IMR-90 (cell line): ENCODE measurements at regions not wholly inside any gene's neighbourhood (a gene's known extent, or its start where the extent isn't known, plus 50 kb on each side); places are given as distances from the start of the nearest gene placed in this dataset.

ENCODE experiments used
- ATAC-seq: fragments of 200-7000 bp; cut with Tn5 transposase; 2 replicates; pipeline ENCODE4 v1.9.1; 2020; ENCODE audit warnings: low read depth, mild to moderate bottlenecking, moderate library complexity
- BruUV-seq: library from RNA; stranded (reverse); fragments of 400-500 nt; replicated peaks from 2 replicates; lab custom pipeline; 2021; lab: Mats Ljungman, UMichigan
- CTCF ChIA-PET: fragments of 300-600 bp; formaldehyde crosslinking; extraction: SDS; loops from one replicate; lab custom pipeline; 2021; ENCODE audit warnings: antibody characterized with exemption; lab: Yijun Ruan, JAX
- POLR2A ChIA-PET: fragments of 300-600 bp; sonication (Branson Sonifier 250); formaldehyde crosslinking; loops from one replicate; lab custom pipeline; 2022; ENCODE audit warnings: antibody characterized with exemption; ENCODE audit not compliant: unreplicated experiment; lab: Charles Lee
- DNase-seq: peaks from one replicate; pipeline ENCODE4 v3.0.0; 2013
- H2AFZ ChIP-seq: replicated peaks from 2 replicates; pipeline ENCODE3; 2013; ENCODE audit warnings: low read length, mild to moderate bottlenecking; ENCODE audit not compliant: poor library complexity
- H2AK5ac ChIP-seq: 2 replicates; pipeline ENCODE4 v1.6.1; 2013; ENCODE audit warnings: low read depth, low read length, inconsistent platforms
- H2AK9ac ChIP-seq: replicated peaks from 2 replicates; pipeline ENCODE3; 2013; ENCODE audit warnings: mild to moderate bottlenecking, low read depth, low read length, moderate library complexity; ENCODE audit not compliant: poor library complexity
- H2BK120ac ChIP-seq: 2 replicates; pipeline ENCODE4 v1.6.1; 2013; ENCODE audit warnings: low read depth, low read length, inconsistent platforms
- H2BK15ac ChIP-seq: 3 replicates; pipeline ENCODE4 v1.6.1; 2013; ENCODE audit warnings: low read depth, low read length, inconsistent platforms
- H2BK20ac ChIP-seq: 2 replicates; pipeline ENCODE4 v1.6.1; 2013; ENCODE audit warnings: low read depth, mild to moderate bottlenecking, inconsistent platforms, low read length, moderate library complexity
- H2BK5ac ChIP-seq: 2 replicates; pipeline ENCODE4 v1.6.1; 2013; ENCODE audit warnings: mild to moderate bottlenecking, low read depth, low read length, inconsistent platforms; ENCODE audit not compliant: poor library complexity, severe bottlenecking
- H3K14ac ChIP-seq: replicated peaks from 2 replicates; pipeline ENCODE4 v1.6.1; 2013; ENCODE audit warnings: low read depth, low read length, inconsistent platforms
- H3K18ac ChIP-seq: 2 replicates; pipeline ENCODE4 v1.6.1; 2013; ENCODE audit warnings: low read depth, low read length, control low read depth
- H3K23ac ChIP-seq: 2 replicates; pipeline ENCODE4 v1.6.1; 2013; ENCODE audit warnings: low read depth, low read length, inconsistent platforms
- H3K27ac ChIP-seq: 2 replicates; pipeline ENCODE4 v1.5.1; 2013; ENCODE audit warnings: mild to moderate bottlenecking, control low read depth, low read length; ENCODE audit not compliant: insufficient read depth
- H3K27me3 ChIP-seq: 2 replicates; pipeline ENCODE4 v1.6.1; 2013; ENCODE audit warnings: low read length; ENCODE audit not compliant: control insufficient read depth, insufficient read depth
- H3K36me3 ChIP-seq: 2 replicates; pipeline ENCODE4 v1.6.1; 2013; ENCODE audit warnings: low read length, mixed read lengths; ENCODE audit not compliant: control insufficient read depth, insufficient read depth
- H3K4ac ChIP-seq: 2 replicates; pipeline ENCODE4 v1.6.1; 2013; ENCODE audit warnings: low read depth, low read length, inconsistent platforms
- H3K4me1 ChIP-seq: 2 replicates; pipeline ENCODE4 v1.6.1; 2013; ENCODE audit warnings: low read length, mixed read lengths; ENCODE audit not compliant: control insufficient read depth, insufficient read depth
- H3K4me2 ChIP-seq: 2 replicates; pipeline ENCODE4 v1.6.1; 2013; ENCODE audit warnings: low read depth, mild to moderate bottlenecking, control low read depth, low read length, moderate library complexity
- H3K4me3 ChIP-seq: 2 replicates; pipeline ENCODE4 v1.5.1; 2013; ENCODE audit warnings: low read depth, mild to moderate bottlenecking, control low read depth, low read length, moderate library complexity; ENCODE audit not compliant: insufficient read depth
- H3K56ac ChIP-seq: 2 replicates; pipeline ENCODE4 v1.6.1; 2013; ENCODE audit warnings: low read length, inconsistent platforms; ENCODE audit not compliant: insufficient read depth; ENCODE audit errors: extremely low read depth
- H3K79me1 ChIP-seq, 2 experiments: 2 replicates each; pipeline ENCODE4 v1.6.1; 2013; ENCODE audit warnings: low read length in 2 of 2, inconsistent platforms in 1 of 2, low read depth in 1 of 2
- H3K9ac ChIP-seq: 2 replicates; pipeline ENCODE4 v1.6.1; 2013; ENCODE audit warnings: low read depth, low read length, control low read depth
- H3K9me1 ChIP-seq: 2 replicates; pipeline ENCODE4 v1.6.1; 2013; ENCODE audit warnings: low read length, inconsistent platforms; ENCODE audit not compliant: insufficient read depth
- H3K9me3 ChIP-seq: 2 replicates; pipeline ENCODE4 v1.6.1; 2013; ENCODE audit warnings: low read length; ENCODE audit not compliant: control insufficient read depth, insufficient read depth
- H4K20me1 ChIP-seq: 2 replicates; pipeline ENCODE4 v1.6.1; 2013; ENCODE audit warnings: low read length, inconsistent platforms; ENCODE audit not compliant: insufficient read depth
- H4K5ac ChIP-seq: 2 replicates; pipeline ENCODE4 v1.6.1; 2013; ENCODE audit warnings: mild to moderate bottlenecking, low read depth, low read length, control low read depth
- H4K8ac ChIP-seq, 2 experiments: 2 replicates each; pipeline ENCODE4 v1.6.1; 2013; ENCODE audit warnings: low read depth in 2 of 2, low read length in 2 of 2, control low read depth in 1 of 2, inconsistent platforms in 1 of 2
- H4K91ac ChIP-seq: 2 replicates; pipeline ENCODE4 v1.6.1; 2013; ENCODE audit warnings: low read depth, low read length, inconsistent platforms; ENCODE audit not compliant: insufficient read depth
- CHD1 ChIP-seq: IDR thresholded peaks from 2 replicates; pipeline ENCODE4 v1.6.1; 2012; ENCODE audit warnings: low read depth, low read length, improper control_type of control experiment
- MAFK ChIP-seq: IDR thresholded peaks from 2 replicates; pipeline ENCODE4 v1.6.1; 2012; ENCODE audit warnings: low read depth, low read length, improper control_type of control experiment
- MAZ ChIP-seq: IDR thresholded peaks from 2 replicates; pipeline ENCODE4 v1.6.1; 2012; ENCODE audit warnings: low read depth, mild to moderate bottlenecking, low read length, improper control_type of control experiment, moderate library complexity, borderline replicate concordance
- MXI1 ChIP-seq: IDR thresholded peaks from 2 replicates; pipeline ENCODE4 v1.6.1; 2012; ENCODE audit warnings: low read depth, mild to moderate bottlenecking, low read length, moderate library complexity, borderline replicate concordance
- RCOR1 ChIP-seq: IDR thresholded peaks from 2 replicates; pipeline ENCODE4 v1.6.1; 2012; ENCODE audit warnings: mild to moderate bottlenecking, low read length, improper control_type of control experiment; ENCODE audit not compliant: insufficient replicate concordance
- RFX5 ChIP-seq: IDR thresholded peaks from 2 replicates; pipeline ENCODE4 v1.8.0; 2012; ENCODE audit warnings: low read depth, mild to moderate bottlenecking, low read length, moderate library complexity
- WGBS, 2 experiments: methylation state at CpG; one replicate each; pipeline versions ENCODE4 v1.1.5 to v1.1.7; 2013; ENCODE audit warnings: missing lambda C conversion rate in 2 of 2; ENCODE audit not compliant: insufficient read length in 1 of 2; ENCODE audit errors: extremely low coverage in 2 of 2; 5-methylcytosine and 5-hydroxymethylcytosine counted together
- dilution Hi-C: fragments of 300-500 bp; cut with HindIII; formaldehyde crosslinking; loops from one replicate; pipeline ENCODE4 v1.14.3; 2018; ENCODE audit warnings: low sequenced_read_pairs; ENCODE audit not compliant: unreplicated experiment
- in situ Hi-C: fragments of 300-500 bp; cut with MboI; formaldehyde crosslinking; loops from 3 replicates; pipeline ENCODE4 v1.14.3; 2019; ENCODE audit warnings: low sequenced_read_pairs, inconsistent platforms, mixed read lengths
- intact Hi-C: fragments of 100-400 bp; cut with micrococcal nuclease; formaldehyde crosslinking; loops from 2 replicates; pipeline ENCODE4 v1.10.0; 2022
- TF ChIP-seq, protein P1 (sequence below): fragments of 150-350 bp; IDR thresholded peaks from 2 replicates; pipeline ENCODE4 v1.6.1; 2017; ENCODE audit warnings: mild to moderate bottlenecking, antibody characterized with exemption, low read length, low read depth

GRCh38 chr5:3110371-3110770, 358.9 kb upstream of the IRX2 start:
- ATAC-seq (no peak), DNase-seq (no peak)
- dilution Hi-C loops (no loop called here), in situ Hi-C loops (no loop called here), intact Hi-C loops (no loop called here)
- Histone ChIP-seq H3K23ac (no peak overlapping the region), H3K27ac (no peak overlapping the region), H3K4me1 (no peaks in the 10 kb centered on the region), H3K36me3 (no peaks in the 10 kb centered on the region), H4K5ac (no peak overlapping the region), H3K14ac (no peak overlapping the region), H2AK5ac (no peak overlapping the region), H4K8ac (no peak overlapping the region), H2BK5ac (no peak overlapping the region), H3K56ac (no peak overlapping the region), H2BK120ac (no peak overlapping the region), H2BK20ac (no peak overlapping the region), H2AFZ (no peak overlapping the region), H3K4me3 (no peak overlapping the region), H2BK15ac (no peak overlapping the region), H4K20me1 (no peaks in the 10 kb centered on the region), H2AK9ac (no peak overlapping the region), H3K79me1 (no peaks in the 10 kb centered on the region), H4K91ac (no peak overlapping the region), H3K27me3 (no peaks in the 10 kb centered on the region), H3K4me2 (no peak overlapping the region), H3K9ac (no peak overlapping the region), H3K18ac (no peak overlapping the region), H3K9me1 (no peaks in the 10 kb centered on the region), H3K4ac (no peak overlapping the region), H3K9me3 (peaks cover 34% of the 10 kb centered on the region)
- WGBS, 2 experiments: 66% methylated on average over 6 of the region's 9 CpGs; no CpG with 5 or more reads in 1 of the 2 experiments
- no TSS peak for BruUV-seq
- ChIA-PET CTCF (no interaction called here), POLR2A (no interaction called here)
- TF ChIP-seq MAZ (no peak), CHD1 (no peak), MXI1 (no peak), RCOR1 (no peak), RFX5 (no peak), MAFK (no peak)
- TF ChIP-seq, protein P1, sequence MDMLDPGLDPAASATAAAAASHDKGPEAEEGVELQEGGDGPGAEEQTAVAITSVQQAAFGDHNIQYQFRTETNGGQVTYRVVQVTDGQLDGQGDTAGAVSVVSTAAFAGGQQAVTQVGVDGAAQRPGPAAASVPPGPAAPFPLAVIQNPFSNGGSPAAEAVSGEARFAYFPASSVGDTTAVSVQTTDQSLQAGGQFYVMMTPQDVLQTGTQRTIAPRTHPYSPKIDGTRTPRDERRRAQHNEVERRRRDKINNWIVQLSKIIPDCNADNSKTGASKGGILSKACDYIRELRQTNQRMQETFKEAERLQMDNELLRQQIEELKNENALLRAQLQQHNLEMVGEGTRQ: no peak
